ENCODE measurements at regions not wholly inside any gene's neighbourhood (a gene's known extent, or its start where the extent isn't known, plus 50 kb on each side); places are given as distances from the start of the nearest gene placed in this dataset.

DNA sequence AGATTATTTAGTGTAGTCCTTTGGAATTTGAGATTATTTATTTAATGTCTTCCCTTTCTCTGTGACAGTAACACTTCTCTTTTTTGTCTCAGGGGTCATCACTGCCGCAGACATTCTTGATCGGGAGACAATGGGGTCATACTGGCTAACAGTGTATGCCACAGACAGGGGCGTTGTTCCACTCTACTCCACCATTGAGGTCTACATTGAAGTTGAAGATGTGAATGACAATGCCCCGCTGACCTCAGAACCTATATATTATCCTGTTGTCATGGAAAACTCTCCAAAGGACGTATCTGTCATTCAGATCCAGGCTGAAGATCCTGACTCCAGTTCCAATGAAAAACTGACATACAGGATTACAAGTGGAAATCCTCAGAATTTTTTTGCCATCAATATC, 299.9 kb downstream of the FAT3 start:
- no peak overlapping the region for H3K4ac ChIP-seq (replicated peaks; ENCODE audit: insufficient read length, low read depth, low read length)
- no peak overlapping the region for H4K8ac ChIP-seq (ENCODE audit: extremely low read depth, insufficient read depth, low read length)
- ChIA-PET POLR2A (ENCODE audit: partially characterized antibody) (no interaction called here), CTCF (ENCODE audit: partially characterized antibody) (no interaction called here)
- no peak overlapping the region for H3K27ac ChIP-seq (ENCODE audit: low read depth, low read length)
- no peak overlapping the region for H2AFZ ChIP-seq (ENCODE audit: low read length)
- no peaks in the 10 kb centered on the region for H3K27me3 ChIP-seq (replicated peaks in 1 of 4; ENCODE audit: control insufficient read depth in 3 of 4, extremely low read depth in 1 of 4, insufficient read depth in 3 of 4, low read length in 3 of 4)
- no peak overlapping the region for H3K18ac ChIP-seq (ENCODE audit: extremely low read depth, low read length)
- H3K36me3 ChIP-seq (ENCODE audit: control insufficient read depth in 2 of 4, insufficient read depth in 4 of 4, low read length in 3 of 4), result peaks cover 0 to 2% (median 0%) of the 10 kb centered on the region in 4 experiments; a peak in 1 of 8 replicates
- no peak overlapping the region for H3K23ac ChIP-seq (ENCODE audit: insufficient read length)
- H3K4me3 ChIP-seq (ENCODE audit: extremely low read depth in 1 of 4, insufficient read depth in 2 of 4, low read depth in 3 of 4, low read length in 4 of 4), result no peak overlapping the region
- 87% methylated on average over 5 of the region's 5 CpGs; no CpG with 5 or more reads in 1 of the 2 experiments for WGBS, 2 experiments (ENCODE audit: extremely low coverage in 1 of 2, insufficient coverage in 1 of 2, insufficient read length in 1 of 2, insufficient replicate concordance in 2 of 2, low coverage in 1 of 2, low lambda C conversion rate in 2 of 2, missing lambda C conversion rate in 1 of 2)
- no peaks in the 10 kb centered on the region for H3K9me3 ChIP-seq (ENCODE audit: insufficient read depth in 2 of 2, low read depth in 1 of 2, low read length in 1 of 2)
- FAIRE-seq (no peak), DNase-seq (ENCODE audit: low read depth in 1 of 2, low spot score in 2 of 2) (no peak)
- no peak overlapping the region for H2AK5ac ChIP-seq (ENCODE audit: low read depth, low read length)
- H2BK20ac ChIP-seq (ENCODE audit: low read length), result no peak overlapping the region
- no peak overlapping the region for H4K91ac ChIP-seq (replicated peaks; ENCODE audit: insufficient read length, low read length)
- TF ChIP-seq EGR1 (IDR thresholded peaks at IDR 0.05; ENCODE audit: borderline replicate concordance, low read depth, low read length) (no peak), POU5F1 (IDR thresholded peaks at IDR 0.05; ENCODE audit: low read depth, low read length) (0 out of 2 replicates have a peak, but pooled peaks have one; percentile 3)
- H3K56ac ChIP-seq (replicated peaks; ENCODE audit: insufficient read length, low read depth, low read length), result no peak overlapping the region
- no peak overlapping the region for H3K14ac ChIP-seq (ENCODE audit: insufficient read length)
- no peak overlapping the region for H2BK120ac ChIP-seq (replicated peaks; ENCODE audit: low read depth, low read length)
- H3K79me2 ChIP-seq (ENCODE audit: control insufficient read depth in 1 of 2, insufficient read depth in 2 of 2, low read length in 2 of 2), result no peaks in the 10 kb centered on the region
- no peak overlapping the region for H4K5ac ChIP-seq (ENCODE audit: insufficient read length, low read depth, low read length)
- H3K4me2 ChIP-seq (ENCODE audit: insufficient read depth in 1 of 2, low read depth in 2 of 2, low read length in 2 of 2), result no peak overlapping the region
- H4K20me1 ChIP-seq (replicated peaks in 1 of 2; ENCODE audit: control insufficient read depth in 1 of 2, insufficient read depth in 2 of 2, low read length in 2 of 2), result no peaks in the 10 kb centered on the region
- no peak overlapping the region for H2BK5ac ChIP-seq (ENCODE audit: low read depth, low read length)
- H3K23me2 ChIP-seq (ENCODE audit: low read depth, low read length), result no peaks in the 10 kb centered on the region
- H2BK15ac ChIP-seq (ENCODE audit: low read length), result no peak overlapping the region
- no peak overlapping the region for H2BK12ac ChIP-seq (ENCODE audit: low read depth, low read length)
- no peaks in the 10 kb centered on the region for H3K79me1 ChIP-seq (ENCODE audit: low read depth, low read length)
- H3K4me1 ChIP-seq (replicated peaks in 1 of 4; ENCODE audit: control insufficient read depth in 3 of 4, insufficient read depth in 4 of 4, low read length in 3 of 4), result peaks cover 0 to 3% (median 0%) of the 10 kb centered on the region in 4 experiments; a peak in 1 of 7 replicates
- no peak overlapping the region for H3K9ac ChIP-seq (replicated peaks in 1 of 4; ENCODE audit: extremely low read depth in 1 of 4, low read depth in 3 of 4, low read length in 3 of 4)
